NCI-H2227 (cell line): ENCODE measurements at regions not wholly inside any gene's neighbourhood (a gene's known extent, or its start where the extent isn't known, plus 50 kb on each side); places are given as distances from the start of the nearest gene placed in this dataset.
"Not testable (repeated sequence)": the region's sequence is repeated elsewhere in the genome, so short reads cannot be mapped to it uniquely, and the experiment has no call there.

Source experiments
- DNase-seq: peaks from one replicate; lab custom pipeline; 2025; ENCODE audit not compliant: unreplicated experiment; lab: John Stamatoyannopoulos, UW

GRCh38 chr20:52098186-52098585 lies 93.4 kb downstream of the ZFP64 start:
- DNase-seq, result no peak

GRCh38 chr20:52096117-52096516 lies 95.5 kb downstream of the ZFP64 start:
- no peak for DNase-seq

- no peak for DNase-seq
Measured at GRCh38 chr20:52094693-52095092, 96.9 kb downstream of the ZFP64 start.

GRCh38 chr20:52093575-52093974 lies 98.0 kb downstream of the ZFP64 start:
- DNase-seq, result no peak

GRCh38 chr20:52090035-52090434 lies 101.5 kb downstream of the ZFP64 start:
- DNase-seq, result no peak

- DNase-seq, result no peak
Measured at GRCh38 chr20:52087471-52087870, 104.1 kb downstream of the ZFP64 start.

- DNase-seq, result no peak
Measured at GRCh38 chr20:52086878-52087277, 104.7 kb downstream of the ZFP64 start.

GRCh38 chr20:52084727-52085126 lies 106.9 kb downstream of the ZFP64 start:
- DNase-seq, result no peak

GRCh38 chr20:52083627-52084232 lies 107.8 kb downstream of the ZFP64 start:
- peak; percentile 70 for DNase-seq

- no peak for DNase-seq
Measured at GRCh38 chr20:52082612-52083011, 109.0 kb downstream of the ZFP64 start.

GRCh38 chr20:52081791-52082190 lies 109.8 kb downstream of the ZFP64 start:
- no peak for DNase-seq

GRCh38 chr20:52081066-52081465 lies 110.5 kb downstream of the ZFP64 start:
- DNase-seq, result no peak

GRCh38 chr20:52078289-52078688 lies 113.3 kb downstream of the ZFP64 start:
- no peak for DNase-seq

- no peak for DNase-seq
Measured at GRCh38 chr20:52076164-52076563, 115.4 kb downstream of the ZFP64 start.

- DNase-seq, result no peak
Measured at GRCh38 chr20:52075400-52075799, 116.2 kb downstream of the ZFP64 start.

GRCh38 chr20:52071136-52071535 lies 120.4 kb downstream of the ZFP64 start:
- DNase-seq, result no peak

GRCh38 chr20:52064931-52065330 lies 126.6 kb downstream of the ZFP64 start:
- DNase-seq, result no peak

- no peak for DNase-seq
Measured at GRCh38 chr20:52062452-52063209, 128.9 kb downstream of the ZFP64 start.

- DNase-seq, result no peak
Measured at GRCh38 chr20:52060794-52061714, 130.5 kb downstream of the ZFP64 start.

- DNase-seq, result not testable (repeated sequence)
Measured at GRCh38 chr20:52057133-52057532, 134.4 kb downstream of the ZFP64 start.

GRCh38 chr20:52056203-52057062 lies 135.1 kb downstream of the ZFP64 start:
- no peak for DNase-seq
